GM23338 (cell line): ENCODE measurements at regions not wholly inside any gene's neighbourhood (a gene's known extent, or its start where the extent isn't known, plus 50 kb on each side); places are given as distances from the start of the nearest gene placed in this dataset.

ENCODE experiments used
- CREB1 ChIP-seq: fragments of 250-450 bp; sonication (Bioruptor Pico); IDR thresholded peaks from 2 replicates; pipeline ENCODE4 v1.5.0; 2020; ENCODE audit warnings: low read depth, mild to moderate bottlenecking, moderate library complexity
- CTCF ChIP-seq, 2 experiments: fragments of 200-600 bp in 1 of 2; sonication (generic) in 1 of 2; conservative IDR thresholded peaks; 2 replicates each; pipeline versions ENCODE4 v1.5.1 to v1.6.1; 2016 to 2017; ENCODE audit warnings: antibody characterized with exemption in 2 of 2, low read depth in 2 of 2, mild to moderate bottlenecking in 2 of 2, moderate library complexity in 1 of 2
- ETS1 ChIP-seq: IDR thresholded peaks from 2 replicates; pipeline ENCODE4 v1.6.1; 2016; ENCODE audit warnings: antibody characterized with exemption
- EZH2 ChIP-seq: fragments of 200-600 bp; sonication (generic); IDR thresholded peaks from one replicate; pipeline ENCODE4 v1.8.0; 2017; ENCODE audit warnings: antibody characterized with exemption, mild to moderate bottlenecking, low read depth; ENCODE audit not compliant: unreplicated experiment
- EZH2phosphoT487 ChIP-seq: fragments of 200-600 bp; sonication (generic); IDR thresholded peaks from one replicate; pipeline ENCODE4 v1.8.1; 2018; ENCODE audit warnings: antibody characterized with exemption; ENCODE audit not compliant: unreplicated experiment
- JUNB ChIP-seq: IDR thresholded peaks from one replicate; pipeline ENCODE4 v1.6.1; 2016; ENCODE audit warnings: antibody characterized with exemption; ENCODE audit not compliant: unreplicated experiment
- NANOG ChIP-seq: IDR thresholded peaks from 2 replicates; pipeline ENCODE4 v1.6.1; 2016; ENCODE audit warnings: antibody characterized with exemption, borderline replicate concordance
- POLR2AphosphoS5 ChIP-seq: IDR thresholded peaks from 2 replicates; pipeline ENCODE4 v1.6.1; 2016; ENCODE audit warnings: antibody characterized with exemption, low read depth
- REST ChIP-seq: IDR thresholded peaks from one replicate; pipeline ENCODE4 v1.6.1; 2018; ENCODE audit warnings: antibody characterized with exemption; ENCODE audit not compliant: unreplicated experiment
- STAT1 ChIP-seq: IDR thresholded peaks from one replicate; pipeline ENCODE4 v1.6.1; 2016; ENCODE audit warnings: antibody characterized with exemption; ENCODE audit not compliant: unreplicated experiment
- ZNF114 ChIP-seq: fragments of 250-450 bp; sonication (Bioruptor Pico); IDR thresholded peaks from 2 replicates; pipeline ENCODE4 v1.5.0; 2020; ENCODE audit warnings: mild to moderate bottlenecking, moderate library complexity
- ZNF331 ChIP-seq: fragments of 250-450 bp; sonication (Bioruptor Pico); IDR thresholded peaks from 2 replicates; pipeline ENCODE4 v1.5.0; 2020; ENCODE audit warnings: low read depth, mild to moderate bottlenecking, moderate library complexity
- ZNF462 ChIP-seq: fragments of 250-450 bp; sonication (Bioruptor Pico); IDR thresholded peaks from 2 replicates; pipeline ENCODE4 v1.5.0; 2020; ENCODE audit warnings: mild to moderate bottlenecking, moderate library complexity

GRCh38 chr2:56590611-56591010 is 406.8 kb downstream of the CCDC85A start:
- no peak for TF ChIP-seq CTCF (conservative IDR thresholded peaks at IDR 0.05; ENCODE audit: low read depth in 2 of 2)
- no peak for TF ChIP-seq POLR2AphosphoS5
- TF ChIP-seq EZH2 = no peak
- no peak for TF ChIP-seq JUNB
- no peak for TF ChIP-seq ETS1
- no peak for TF ChIP-seq EZH2phosphoT487
- TF ChIP-seq REST = no peak
- no peak for TF ChIP-seq ZNF462 (CRISPR knock-in tag)
- TF ChIP-seq CREB1 (CRISPR knock-in tag) = no peak
- no peak for TF ChIP-seq NANOG
- TF ChIP-seq ZNF114 (CRISPR knock-in tag) = no peak
- no peak for TF ChIP-seq STAT1
- TF ChIP-seq ZNF331 (CRISPR knock-in tag) = no peak
